B cell (primary cell): ENCODE measurements at regions not wholly inside any gene's neighbourhood (a gene's known extent, or its start where the extent isn't known, plus 50 kb on each side); places are given as distances from the start of the nearest gene placed in this dataset.

Experiments
- ATAC-seq: fragments of 200-7000 bp; cut with Tn5 transposase; one replicate; pipeline ENCODE4 v1.10.0; 2021; ENCODE audit warnings: low read depth, mild to moderate bottlenecking, moderate number of reproducible peaks, moderate library complexity
- CTCF ChIA-PET: fragments of 350-600 bp; sonication (Branson Sonifier 250); formaldehyde crosslinking; loops from one replicate; lab custom pipeline; 2021; ENCODE audit warnings: antibody characterized with exemption, inconsistent platforms; lab: Charles Lee
- POLR2A ChIA-PET: fragments of 350-600 bp; sonication (Branson Sonifier 250); formaldehyde crosslinking; loops from one replicate; lab custom pipeline; 2021; ENCODE audit warnings: antibody characterized with exemption; lab: Charles Lee
- DNase-seq: peaks from one replicate; pipeline ENCODE4 v3.0.0; 2013
- H2AFZ ChIP-seq: 2 replicates; pipeline ENCODE4 v1.6.1; 2012; ENCODE audit warnings: mild to moderate bottlenecking, low read depth, low read length; ENCODE audit not compliant: insufficient read depth, poor library complexity, severe bottlenecking
- H3K27ac ChIP-seq, 2 donors: 1 replicate in 1 of 2; 2 replicates in 1 of 2; pipeline ENCODE4 v1.5.1; 2012 to 2013; ENCODE audit warnings: low read length in 2 of 2, mild to moderate bottlenecking in 2 of 2, moderate library complexity in 1 of 2
- H3K27me3 ChIP-seq, 4 experiments: fragments of 200-600 bp in 1 of 4; sonication (generic) in 1 of 4; replicated peaks in 1 of 4; 1 replicate in 2 of 4; 2 replicates in 2 of 4; pipeline versions ENCODE4 v1.6.1 to v1.7.0; 2013 to 2016; ENCODE audit warnings: low read length in 3 of 4, mild to moderate bottlenecking in 2 of 4, mixed read lengths in 1 of 4, moderate library complexity in 1 of 4; ENCODE audit not compliant: insufficient read depth in 4 of 4, control insufficient read depth in 3 of 4; ENCODE audit errors: control extremely low read depth in 1 of 4
- H3K36me3 ChIP-seq, 2 experiments: replicated peaks in 1 of 2; 1 replicate in 1 of 2; 2 replicates in 1 of 2; pipeline versions ENCODE4 v1.6.1 to v1.7.1; 2013; ENCODE audit warnings: low read length in 1 of 2; ENCODE audit not compliant: insufficient read depth in 2 of 2, control insufficient read depth in 1 of 2; ENCODE audit errors: control extremely low read depth in 1 of 2, extremely low read depth in 1 of 2
- H3K4me1 ChIP-seq, 2 donors: fragments of 200-600 bp in 1 of 2; sonication (generic) in 1 of 2; 1 replicate in 1 of 2; 2 replicates in 1 of 2; pipeline versions ENCODE4 v1.5.1 to v1.6.1; 2013 to 2017; ENCODE audit warnings: low read length in 2 of 2; ENCODE audit not compliant: control insufficient read depth in 2 of 2, insufficient read depth in 2 of 2
- H3K4me2 ChIP-seq: replicated peaks from 2 replicates; pipeline ENCODE3; 2012; ENCODE audit warnings: mild to moderate bottlenecking, low read depth, low read length; ENCODE audit not compliant: poor library complexity, severe bottlenecking
- H3K4me3 ChIP-seq, 5 experiments: fragments of 200-600 bp in 1 of 5; sonication (generic) in 1 of 5; 1 replicate in 3 of 5; 2 replicates in 2 of 5; pipeline versions ENCODE4 v1.5.1 to v1.7.0; 2011 to 2016; ENCODE audit warnings: low read length in 4 of 5, mild to moderate bottlenecking in 4 of 5, low read depth in 2 of 5, control low read depth in 1 of 5, moderate library complexity in 1 of 5; ENCODE audit not compliant: insufficient read depth in 1 of 5; ENCODE audit errors: control extremely low read depth in 1 of 5, extremely low read depth in 1 of 5
- H3K79me2 ChIP-seq: fragments of 200-600 bp; sonication (generic); one replicate; pipeline ENCODE4 v1.6.0; 2016; ENCODE audit warnings: low read length; ENCODE audit not compliant: control insufficient read depth, insufficient read depth
- H3K9ac ChIP-seq: fragments of 200-600 bp; sonication (generic); 2 replicates; pipeline ENCODE4 v1.6.1; 2017; ENCODE audit warnings: mild to moderate bottlenecking, low read length, moderate library complexity
- H3K9me3 ChIP-seq, 3 donors: one replicate each; pipeline versions ENCODE4 v1.6.1 to v1.7.1; 2013; ENCODE audit warnings: low read length in 2 of 3; ENCODE audit not compliant: control insufficient read depth in 2 of 3, insufficient read depth in 1 of 3; ENCODE audit errors: control extremely low read depth in 1 of 3
- H4K20me1 ChIP-seq: 2 replicates; pipeline ENCODE4 v1.6.0; 2012; ENCODE audit warnings: mild to moderate bottlenecking, low read length; ENCODE audit not compliant: insufficient read depth, control insufficient read depth, poor library complexity, severe bottlenecking
- H3K27ac Mint-ChIP-seq: one replicate; pipeline ENCODE4 v1.8.0; 2021; ENCODE audit warnings: mixed read lengths
- H3K27me3 Mint-ChIP-seq: one replicate; pipeline ENCODE4 v1.8.0; 2021; ENCODE audit warnings: mixed read lengths
- H3K4me1 Mint-ChIP-seq: one replicate; pipeline ENCODE4 v1.8.0; 2021; ENCODE audit warnings: mixed read lengths
- H3K4me3 Mint-ChIP-seq: one replicate; pipeline ENCODE4 v1.8.0; 2021; ENCODE audit warnings: mixed read lengths
- H3K9me3 Mint-ChIP-seq: one replicate; pipeline ENCODE4 v1.8.0; 2022; ENCODE audit warnings: mixed read lengths; ENCODE audit not compliant: insufficient read depth
- CTCF ChIP-seq: fragments of 200-600 bp; IDR thresholded peaks from one replicate; pipeline ENCODE4 v1.8.0; 2022; ENCODE audit warnings: antibody characterized with exemption, mild to moderate bottlenecking
- EZH2 ChIP-seq: IDR thresholded peaks from 2 replicates; pipeline ENCODE4 v1.6.1; 2012; ENCODE audit warnings: borderline replicate concordance, low read depth, mild to moderate bottlenecking, moderate library complexity, low read length; ENCODE audit not compliant: insufficient read depth, poor library complexity, severe bottlenecking
- WGBS: methylation state at CpG from one replicate; pipeline ENCODE4 v1.1.5; 2013; ENCODE audit warnings: missing lambda C conversion rate; ENCODE audit not compliant: insufficient coverage; 5-methylcytosine and 5-hydroxymethylcytosine counted together
- intact Hi-C: fragments of 100-400 bp; cut with micrococcal nuclease; formaldehyde crosslinking; loops from one replicate; pipeline ENCODE4 v1.10.0; 2022

GRCh38 chr6:139695361-139695760 lies 320.9 kb upstream of the CITED2 start:
- DNase-seq (no peak), ATAC-seq (no peak)
- Mint-ChIP-seq H3K27ac (no peak overlapping the region), H3K4me1 (no peaks in the 10 kb centered on the region), H3K9me3 (no peaks in the 10 kb centered on the region), H3K27me3 (peaks cover 20% of the 10 kb centered on the region), H3K4me3 (no peak overlapping the region)
- H3K4me2 ChIP-seq, result no peak overlapping the region
- H3K36me3 ChIP-seq, result no peaks in the 10 kb centered on the region
- no peaks in the 10 kb centered on the region for H3K4me1 ChIP-seq
- POLR2A ChIA-PET, result no interaction called here
- peaks cover 0 to 3% (median 0%) of the 10 kb centered on the region in 4 experiments for H3K27me3 ChIP-seq
- no CpG with 5 or more reads among the region's 1 CpG for WGBS
- no peak overlapping the region for H3K9ac ChIP-seq
- H3K9me3 ChIP-seq, result no peaks in the 10 kb centered on the region
- CTCF ChIA-PET, result no interaction called here
- TF ChIP-seq EZH2 (no peak), CTCF (no peak)
- no peaks in the 10 kb centered on the region for H3K79me2 ChIP-seq
- H3K27ac ChIP-seq, result no peak overlapping the region
- intact Hi-C loops, result no loop called here
- no peaks in the 10 kb centered on the region for H4K20me1 ChIP-seq
- no peak overlapping the region for H3K4me3 ChIP-seq
- no peak overlapping the region for H2AFZ ChIP-seq

- Histone ChIP-seq H3K27me3 (peaks cover 0 to 3% (median 0%) of the 10 kb centered on the region in 4 experiments), H3K27ac (no peak overlapping the region), H3K79me2 (no peaks in the 10 kb centered on the region), H3K4me1 (no peaks in the 10 kb centered on the region), H3K4me2 (no peak overlapping the region), H3K4me3 (no peak overlapping the region), H3K9ac (no peak overlapping the region), H3K36me3 (no peaks in the 10 kb centered on the region), H4K20me1 (no peaks in the 10 kb centered on the region), H3K9me3 (no peaks in the 10 kb centered on the region), H2AFZ (no peak overlapping the region)
- ChIA-PET CTCF (no interaction called here), POLR2A (interaction anchor here (0.7 kb wide), 1 partner anchor 575 kb away, joined by 4 read pairs; no protein-coding TSS in a partner anchor)
- no peaks in the 10 kb centered on the region for H3K4me1 Mint-ChIP-seq
- intact Hi-C loops, result no loop called here
- TF ChIP-seq CTCF (no peak), EZH2 (no peak)
- no peak for ATAC-seq
- no peak overlapping the region for H3K27ac Mint-ChIP-seq
- no peaks in the 10 kb centered on the region for H3K9me3 Mint-ChIP-seq
- no CpG with 5 or more reads among the region's 1 CpG for WGBS
- no peak overlapping the region for H3K4me3 Mint-ChIP-seq
- peaks cover 24% of the 10 kb centered on the region for H3K27me3 Mint-ChIP-seq
- DNase-seq, result no peak
Observed at GRCh38 chr6:139693735-139694134, 319.3 kb upstream of the CITED2 start.
